ENCODE measurements at regions not wholly inside any gene's neighbourhood (a gene's known extent, or its start where the extent isn't known, plus 50 kb on each side); places are given as distances from the start of the nearest gene placed in this dataset.

GRCh38 chr11:29809121-29809520 lies 207.7 kb downstream of the KCNA4 start:
- Histone ChIP-seq H3K27ac (ENCODE audit: insufficient read depth, low read depth, low read length) (no peak overlapping the region), H3K4me1 (ENCODE audit: control insufficient read depth, extremely low read depth, insufficient read depth, low read length) (no peaks in the 10 kb centered on the region), H3K4me3 (replicated peaks in 1 of 3; ENCODE audit: insufficient read depth in 1 of 3, low read depth in 1 of 3, low read length in 3 of 3) (no peak overlapping the region), H3K9ac (replicated peaks; ENCODE audit: extremely low read depth, insufficient read depth, low read length) (no peak overlapping the region), H3K9me3 (replicated peaks; ENCODE audit: control insufficient read depth, insufficient read depth, low read length) (no peaks in the 10 kb centered on the region), H2AFZ (ENCODE audit: low read depth, low read length) (no peak overlapping the region), H3K79me2 (ENCODE audit: control insufficient read depth, insufficient read depth, low read length) (no peaks in the 10 kb centered on the region), H3K4me2 (ENCODE audit: insufficient read depth, low read length) (no peak overlapping the region), H3K27me3 (ENCODE audit: control insufficient read depth in 2 of 2, insufficient read depth in 2 of 2, low read length in 2 of 2) (no peaks in the 10 kb centered on the region), H3K36me3 (ENCODE audit: control insufficient read depth in 2 of 2, extremely low read depth in 1 of 2, insufficient read depth in 2 of 2, low read length in 2 of 2) (no peaks in the 10 kb centered on the region), H4K20me1 (replicated peaks; ENCODE audit: control insufficient read depth, extremely low read depth, insufficient read depth, low read length) (no peaks in the 10 kb centered on the region), H3K9me1 (replicated peaks; ENCODE audit: control insufficient read depth, extremely low read depth, insufficient read depth, low read length) (no peaks in the 10 kb centered on the region)
- ChIA-PET CTCF (no interaction called here), POLR2A (no interaction called here)
- FAIRE-seq, result no peak
- no TSS peak for BruUV-seq (replicated peaks)
- dilution Hi-C loops (cut with MboI; ENCODE audit: extremely low pct_ligation_motif_present, low sequenced_read_pairs) (no loop called here), intact Hi-C loops (cut with micrococcal nuclease) (no loop called here)
- no peak for TF ChIP-seq CTCF (IDR thresholded peaks at IDR 0.05; ENCODE audit: extremely low read depth in 1 of 2, insufficient read depth in 1 of 2, low read depth in 1 of 2, low read length in 2 of 2)
- TF ChIP-seq POLR2AphosphoS5 (IDR thresholded peaks at IDR 0.05; ENCODE audit: insufficient read depth, low read depth, low read length), result no peak
- DNase-seq (ENCODE audit: low read depth, low spot score), result no peak

GRCh38 chr11:29802522-29802921 lies 214.3 kb downstream of the KCNA4 start:
- Histone ChIP-seq H3K27me3 (ENCODE audit: control insufficient read depth in 2 of 2, insufficient read depth in 2 of 2, low read length in 2 of 2) (no peaks in the 10 kb centered on the region), H3K9ac (replicated peaks; ENCODE audit: extremely low read depth, insufficient read depth, low read length) (no peak overlapping the region), H2AFZ (ENCODE audit: low read depth, low read length) (no peak overlapping the region), H3K9me1 (replicated peaks; ENCODE audit: control insufficient read depth, extremely low read depth, insufficient read depth, low read length) (no peaks in the 10 kb centered on the region), H3K9me3 (replicated peaks; ENCODE audit: control insufficient read depth, insufficient read depth, low read length) (no peaks in the 10 kb centered on the region), H3K4me3 (replicated peaks in 1 of 3; ENCODE audit: insufficient read depth in 1 of 3, low read depth in 1 of 3, low read length in 3 of 3) (no peak overlapping the region), H3K27ac (ENCODE audit: insufficient read depth, low read depth, low read length) (no peak overlapping the region), H3K36me3 (ENCODE audit: control insufficient read depth in 2 of 2, extremely low read depth in 1 of 2, insufficient read depth in 2 of 2, low read length in 2 of 2) (no peaks in the 10 kb centered on the region), H4K20me1 (replicated peaks; ENCODE audit: control insufficient read depth, extremely low read depth, insufficient read depth, low read length) (no peaks in the 10 kb centered on the region), H3K4me2 (ENCODE audit: insufficient read depth, low read length) (no peak overlapping the region), H3K4me1 (ENCODE audit: control insufficient read depth, extremely low read depth, insufficient read depth, low read length) (no peaks in the 10 kb centered on the region), H3K79me2 (ENCODE audit: control insufficient read depth, insufficient read depth, low read length) (no peaks in the 10 kb centered on the region)
- intact Hi-C loops (cut with micrococcal nuclease) (no loop called here), dilution Hi-C loops (cut with MboI; ENCODE audit: extremely low pct_ligation_motif_present, low sequenced_read_pairs) (no loop called here)
- TF ChIP-seq CTCF (IDR thresholded peaks at IDR 0.05; ENCODE audit: extremely low read depth in 1 of 2, insufficient read depth in 1 of 2, low read depth in 1 of 2, low read length in 2 of 2), result no peak
- no peak for TF ChIP-seq POLR2AphosphoS5 (IDR thresholded peaks at IDR 0.05; ENCODE audit: insufficient read depth, low read depth, low read length)
- TF ChIP-seq GATA2 (IDR thresholded peaks at IDR 0.05; ENCODE audit: insufficient read depth, insufficient read length, low read depth, low read length), result no peak
- TF ChIP-seq POLR2A (IDR thresholded peaks at IDR 0.05; ENCODE audit: low read depth, low read length), result no peak
- TF ChIP-seq FOS (IDR thresholded peaks at IDR 0.05; ENCODE audit: borderline replicate concordance, insufficient read depth, low read length), result no peak
- TF ChIP-seq EZH2 (IDR thresholded peaks at IDR 0.05; ENCODE audit: borderline replicate concordance, low read depth, low read length, severe bottlenecking), result no peak
- no peak for TF ChIP-seq MYC (IDR thresholded peaks at IDR 0.05; ENCODE audit: low read depth, low read length)
- TF ChIP-seq JUN (IDR thresholded peaks at IDR 0.05; ENCODE audit: borderline replicate concordance, insufficient read depth, insufficient read length, low read depth), result no peak
- no peak for TF ChIP-seq MAX (IDR thresholded peaks at IDR 0.05; ENCODE audit: insufficient read depth, insufficient read length)
- CTCF ChIA-PET, result no interaction called here
- FAIRE-seq, result no peak
- BruUV-seq (replicated peaks), result no TSS peak
- POLR2A ChIA-PET, result no interaction called here
- DNase-seq (ENCODE audit: low read depth, low spot score), result no peak
